ENCODE measurements at regions not wholly inside any gene's neighbourhood (a gene's known extent, or its start where the extent isn't known, plus 50 kb on each side); places are given as distances from the start of the nearest gene placed in this dataset.

DNA sequence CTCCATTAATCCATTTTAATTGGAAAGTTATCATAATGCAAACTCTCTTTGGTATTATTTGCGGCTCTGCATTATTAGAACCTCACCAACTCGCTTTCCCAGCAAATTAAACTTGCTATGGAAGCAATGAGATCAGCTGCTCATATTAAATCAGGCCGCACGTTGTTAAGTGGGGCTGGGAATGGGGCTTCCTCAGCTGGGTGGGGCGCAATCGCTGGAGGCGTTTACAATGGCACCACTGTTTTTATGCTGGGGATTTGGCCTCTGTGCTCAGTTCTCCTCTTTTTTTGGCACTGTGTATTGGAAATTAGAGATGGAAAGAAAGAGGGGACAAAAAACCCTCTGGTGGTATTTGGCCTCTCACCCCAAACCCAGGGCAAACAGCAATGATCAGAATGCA is 72.2 kb downstream of the RPLP1 start:
- no peak for TF ChIP-seq CTCF (IDR thresholded peaks at IDR 0.05)
- no peak for TF ChIP-seq EP300 (IDR thresholded peaks at IDR 0.05)
- TF ChIP-seq POLR2A (IDR thresholded peaks at IDR 0.05): no peak
